Body of pancreas (tissue), 4 donors: ENCODE measurements at regions not wholly inside any gene's neighbourhood (a gene's known extent, or its start where the extent isn't known, plus 50 kb on each side); places are given as distances from the start of the nearest gene placed in this dataset.
A peak's percentile ranks its signal among the peaks of the same experiment; 100 is the strongest.

Experiments
- ATAC-seq: fragments of 150-250 bp; one replicate; pipeline ENCODE4 v1.9.1; 2016
- DNase-seq, 4 donors: peaks; one replicate each; pipeline ENCODE4 v3.0.0-alpha.2; 2019
- H3K27ac ChIP-seq, 4 donors: fragments of 200-600 bp; sonication (generic); 1 replicate in 3 of 4; 2 replicates in 1 of 4; pipeline versions ENCODE4 v1.5.1 to v1.6.1; 2016 to 2019; ENCODE audit warnings: mild to moderate bottlenecking in 1 of 4, mixed read lengths in 1 of 4, moderate library complexity in 1 of 4
- H3K27me3 ChIP-seq, 2 donors: fragments of 200-600 bp; sonication (generic); one replicate each; pipeline ENCODE4 v1.6.0; 2016; ENCODE audit warnings: mild to moderate bottlenecking in 1 of 2
- H3K36me3 ChIP-seq, 2 donors: fragments of 200-600 bp; sonication (generic); replicated peaks in 1 of 2; 2 replicates each; pipeline ENCODE4 v1.5.1; 2016; ENCODE audit warnings: low read depth in 2 of 2; ENCODE audit not compliant: insufficient read depth in 1 of 2
- H3K4me1 ChIP-seq: fragments of 200-600 bp; sonication (generic); one replicate; pipeline ENCODE4 v1.6.0; 2016
- H3K4me3 ChIP-seq, 2 donors: fragments of 200-600 bp; sonication (generic); 1 replicate in 1 of 2; 2 replicates in 1 of 2; pipeline ENCODE4 v1.5.1; 2016 to 2019
- H3K9me3 ChIP-seq, 3 donors: fragments of 200-600 bp; sonication (generic); 1 replicate in 2 of 3; 2 replicates in 1 of 3; pipeline ENCODE4 v1.5.1; 2016
- POLR2A ChIP-seq, 3 donors: fragments of 450-650 bp; IDR thresholded peaks; one replicate each; pipeline ENCODE4 v1.6.1; 2016; ENCODE audit warnings: antibody characterized with exemption in 3 of 3, mild to moderate bottlenecking in 2 of 3
- WGBS, 2 donors: methylation state at CpG; one replicate each; pipeline ENCODE4 v1.1.5; 2017; 5-methylcytosine and 5-hydroxymethylcytosine counted together
- intact Hi-C: fragments of 100-400 bp; cut with DNase I; formaldehyde crosslinking; loops from one replicate; pipeline ENCODE4 v1.15.1; 2023
- TF ChIP-seq, protein P1 (sequence below), 7 experiments: fragments of 450-650 bp in 4 of 7; fragments of 200-600 bp in 3 of 7; sonication (generic) in 3 of 7; IDR thresholded peaks; one replicate each; pipeline ENCODE4 v1.5.1; 2016 to 2019; ENCODE audit warnings: antibody characterized with exemption in 7 of 7

DNA sequence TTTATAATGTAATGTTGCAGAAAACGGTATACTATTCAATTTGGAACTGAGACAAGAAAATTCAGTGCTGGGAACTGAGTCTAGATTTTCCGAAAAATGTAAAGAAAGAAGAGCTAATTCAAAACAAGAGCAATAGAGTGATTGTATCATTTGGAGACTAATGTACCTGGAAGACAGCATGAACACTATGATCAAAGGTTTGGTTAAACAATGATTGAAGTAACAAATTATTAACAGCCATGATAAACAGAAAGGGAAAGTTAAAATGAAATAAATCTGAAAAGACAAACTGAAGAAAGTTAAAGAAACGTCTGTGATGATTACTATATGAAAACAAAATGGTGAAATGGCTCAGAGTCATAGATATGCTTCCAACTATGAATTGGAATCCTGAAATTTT is 300.6 kb upstream of the MPDZ start:
- TF ChIP-seq, protein P1, sequence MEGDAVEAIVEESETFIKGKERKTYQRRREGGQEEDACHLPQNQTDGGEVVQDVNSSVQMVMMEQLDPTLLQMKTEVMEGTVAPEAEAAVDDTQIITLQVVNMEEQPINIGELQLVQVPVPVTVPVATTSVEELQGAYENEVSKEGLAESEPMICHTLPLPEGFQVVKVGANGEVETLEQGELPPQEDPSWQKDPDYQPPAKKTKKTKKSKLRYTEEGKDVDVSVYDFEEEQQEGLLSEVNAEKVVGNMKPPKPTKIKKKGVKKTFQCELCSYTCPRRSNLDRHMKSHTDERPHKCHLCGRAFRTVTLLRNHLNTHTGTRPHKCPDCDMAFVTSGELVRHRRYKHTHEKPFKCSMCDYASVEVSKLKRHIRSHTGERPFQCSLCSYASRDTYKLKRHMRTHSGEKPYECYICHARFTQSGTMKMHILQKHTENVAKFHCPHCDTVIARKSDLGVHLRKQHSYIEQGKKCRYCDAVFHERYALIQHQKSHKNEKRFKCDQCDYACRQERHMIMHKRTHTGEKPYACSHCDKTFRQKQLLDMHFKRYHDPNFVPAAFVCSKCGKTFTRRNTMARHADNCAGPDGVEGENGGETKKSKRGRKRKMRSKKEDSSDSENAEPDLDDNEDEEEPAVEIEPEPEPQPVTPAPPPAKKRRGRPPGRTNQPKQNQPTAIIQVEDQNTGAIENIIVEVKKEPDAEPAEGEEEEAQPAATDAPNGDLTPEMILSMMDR (IDR thresholded peaks at IDR 0.05) = no peak
- no peak for TF ChIP-seq POLR2A (IDR thresholded peaks at IDR 0.05)
- intact Hi-C loops = no loop called here
- ATAC-seq (no peak), DNase-seq (no peak)
- no peaks in the 10 kb centered on the region for H3K36me3 ChIP-seq
- no peaks in the 10 kb centered on the region for H3K4me1 ChIP-seq
- no peak overlapping the region for H3K27ac ChIP-seq
- no peaks in the 10 kb centered on the region for H3K9me3 ChIP-seq
- WGBS, 2 donors = 30 to 35% methylated on average over 3 of the region's 3 CpGs
- H3K27me3 ChIP-seq = no peaks in the 10 kb centered on the region
- no peak overlapping the region for H3K4me3 ChIP-seq

DNA sequence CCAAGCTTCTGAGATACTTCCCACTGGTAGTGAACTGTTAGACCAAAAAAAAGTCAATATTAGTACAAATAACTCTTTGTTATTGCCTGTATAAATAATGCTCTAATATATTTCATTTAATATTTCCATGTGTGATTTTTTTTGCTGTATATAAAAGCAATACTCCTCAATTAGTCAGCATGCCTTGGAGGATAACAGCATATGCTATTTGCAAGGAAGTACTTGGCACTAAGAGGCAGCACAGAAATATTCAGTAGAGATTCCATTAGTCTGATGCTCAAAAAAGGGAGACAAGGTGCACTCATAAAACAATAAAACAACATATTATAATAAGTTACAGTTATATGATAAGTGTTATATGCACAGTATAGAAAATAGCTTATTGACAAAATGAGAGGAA is 296.6 kb upstream of the MPDZ start:
- H3K36me3 ChIP-seq = no peaks in the 10 kb centered on the region
- H3K27ac ChIP-seq = no peak overlapping the region
- no peaks in the 10 kb centered on the region for H3K27me3 ChIP-seq
- no peaks in the 10 kb centered on the region for H3K4me1 ChIP-seq
- H3K9me3 ChIP-seq = no peaks in the 10 kb centered on the region
- no peak overlapping the region for H3K4me3 ChIP-seq
- TF ChIP-seq, protein P1 (IDR thresholded peaks at IDR 0.05) = no peak
- no peak for TF ChIP-seq POLR2A (IDR thresholded peaks at IDR 0.05)
- DNase-seq (no peak), ATAC-seq (no peak)
- intact Hi-C loops = loop anchor here (10.0 kb wide), 1 partner anchor 61 kb away; no protein-coding TSS in a partner anchor

DNA sequence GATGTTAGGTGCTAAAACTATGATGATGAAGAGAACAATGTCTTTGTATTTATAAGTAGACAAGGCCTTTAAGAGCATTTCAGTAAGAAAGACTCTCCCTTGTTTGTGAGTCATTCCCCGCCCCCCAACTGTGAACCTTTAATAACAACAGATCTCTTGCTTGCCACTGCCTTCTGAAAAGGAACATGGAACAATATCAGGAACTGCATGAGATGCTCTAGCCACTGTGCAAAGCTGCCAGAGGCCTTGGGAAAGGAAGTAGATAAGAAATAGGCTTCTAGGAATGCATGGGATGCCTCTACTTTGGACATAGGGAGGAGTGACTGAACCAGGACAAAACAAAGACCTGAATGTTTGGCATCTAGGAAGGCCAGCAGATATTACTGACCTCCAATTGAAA is 296.1 kb upstream of the MPDZ start:
- Histone ChIP-seq H3K4me1 (no peaks in the 10 kb centered on the region), H3K36me3 (no peaks in the 10 kb centered on the region), H3K4me3 (no peak overlapping the region), H3K27ac (no peak overlapping the region), H3K27me3 (no peaks in the 10 kb centered on the region), H3K9me3 (no peaks in the 10 kb centered on the region)
- intact Hi-C loops = loop anchor here (10.0 kb wide), 1 partner anchor 61 kb away; no protein-coding TSS in a partner anchor
- no peak for DNase-seq
- WGBS, 2 donors = 83 to 84% methylated on average over 1 of the region's 1 CpG
- ATAC-seq = no peak
- no peak for TF ChIP-seq POLR2A (IDR thresholded peaks at IDR 0.05)
- TF ChIP-seq, protein P1 (IDR thresholded peaks at IDR 0.05) = no peak

DNA sequence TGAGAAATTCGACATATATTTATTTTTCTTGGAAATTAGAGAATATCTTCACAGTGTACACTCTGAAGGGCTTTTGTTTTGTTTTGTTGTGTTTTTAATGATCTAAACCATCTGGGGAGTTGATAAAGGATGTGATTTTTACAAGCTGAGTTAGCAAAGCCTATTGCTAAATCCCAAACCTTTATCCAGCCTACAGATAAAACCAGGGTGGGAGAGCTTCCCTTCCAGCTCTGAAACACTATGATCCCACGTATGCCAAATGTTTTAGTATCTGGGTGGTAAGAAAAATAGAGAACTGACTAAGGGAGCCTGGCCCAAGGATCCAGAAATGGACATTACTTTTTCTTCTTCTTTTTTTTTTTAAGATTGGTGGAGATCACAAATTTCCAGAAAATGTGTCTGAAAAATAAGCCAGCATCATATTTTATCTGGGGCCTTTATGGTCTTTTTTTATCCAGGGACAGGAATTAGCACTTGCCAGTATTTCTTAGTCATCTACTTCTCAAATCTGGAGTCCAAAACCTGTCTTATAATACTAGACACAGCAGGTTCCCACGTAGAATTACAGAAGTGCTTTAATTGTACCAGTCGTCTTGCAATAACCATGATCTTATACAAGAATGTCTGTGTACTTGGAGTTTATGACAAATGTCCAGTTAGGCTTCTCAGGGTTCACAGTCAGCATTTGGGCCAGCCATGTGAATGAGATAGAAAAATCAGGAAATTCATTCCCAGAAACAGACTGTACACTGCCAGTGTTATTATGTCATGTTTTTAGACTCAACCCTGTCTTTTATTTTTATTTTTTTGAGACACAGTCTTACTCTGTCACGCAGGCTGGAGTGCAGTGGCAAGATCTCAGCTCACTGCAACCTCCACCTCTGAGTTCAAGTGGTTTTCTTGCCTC is 290.8 kb upstream of the MPDZ start:
- intact Hi-C loops = loop anchor here (10.0 kb wide), 1 partner anchor 56 kb away; no protein-coding TSS in a partner anchor
- Histone ChIP-seq H3K36me3 (no peaks in the 10 kb centered on the region), H3K4me3 (no peak overlapping the region), H3K9me3 (no peaks in the 10 kb centered on the region), H3K4me1 (no peaks in the 10 kb centered on the region), H3K27ac (peak overlapping the region in 1 of 4 donors; percentile 10), H3K27me3 (no peaks in the 10 kb centered on the region)
- DNase-seq (no peak), ATAC-seq (peak; percentile 27)
- TF ChIP-seq, protein P1 (IDR thresholded peaks at IDR 0.05) = no peak
- TF ChIP-seq POLR2A (IDR thresholded peaks at IDR 0.05) = no peak
- 65 to 70% methylated on average over 5 of the region's 5 CpGs for WGBS, 2 donors
